GM21528 (cell line): ENCODE measurements at regions not wholly inside any gene's neighbourhood (a gene's known extent, or its start where the extent isn't known, plus 50 kb on each side); places are given as distances from the start of the nearest gene placed in this dataset.

Source experiments
- ATAC-seq: cut with Tn5 transposase; IDR thresholded peaks from one replicate; pipeline ENCODE4 v1.9.1; 2021; ENCODE audit warnings: mild to moderate bottlenecking, moderate library complexity; ENCODE audit not compliant: unreplicated experiment, low FRiP score

DNA sequence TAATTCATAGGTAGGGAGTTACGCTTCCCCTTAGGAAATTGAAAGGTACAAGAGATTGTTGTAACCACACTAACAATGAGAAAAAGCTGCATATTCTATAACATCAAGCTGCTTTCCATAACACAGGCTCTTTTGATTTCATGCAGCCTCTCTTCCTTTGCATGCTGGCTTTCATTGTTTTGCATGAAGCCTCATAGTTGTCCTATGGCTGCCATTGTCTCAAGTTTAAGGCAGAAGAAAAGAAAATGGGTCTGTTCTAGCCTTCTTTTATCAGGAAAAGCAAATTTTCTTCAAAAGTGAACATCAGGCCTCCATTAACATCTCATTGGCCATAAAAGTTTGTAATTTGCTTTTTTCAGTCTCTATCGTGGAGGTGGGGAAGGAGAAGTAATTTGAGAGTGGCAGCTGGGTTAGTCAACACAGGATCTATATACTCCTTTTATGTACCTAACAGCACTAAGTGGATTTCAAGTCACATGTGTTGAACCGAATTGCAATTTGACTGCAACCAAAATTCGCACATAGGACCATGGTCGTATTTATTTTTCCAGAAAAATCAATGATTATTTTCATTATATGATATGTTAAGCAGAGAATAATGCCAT, 248.5 kb upstream of the RND3 start:
- no peak for ATAC-seq

GRCh38 chr2:150733051-150733618, 245.7 kb upstream of the RND3 start:
- ATAC-seq, result no peak

- no peak for ATAC-seq
These were observed 245.0 kb upstream of the RND3 start for GRCh38 chr2:150732491-150732890.

DNA sequence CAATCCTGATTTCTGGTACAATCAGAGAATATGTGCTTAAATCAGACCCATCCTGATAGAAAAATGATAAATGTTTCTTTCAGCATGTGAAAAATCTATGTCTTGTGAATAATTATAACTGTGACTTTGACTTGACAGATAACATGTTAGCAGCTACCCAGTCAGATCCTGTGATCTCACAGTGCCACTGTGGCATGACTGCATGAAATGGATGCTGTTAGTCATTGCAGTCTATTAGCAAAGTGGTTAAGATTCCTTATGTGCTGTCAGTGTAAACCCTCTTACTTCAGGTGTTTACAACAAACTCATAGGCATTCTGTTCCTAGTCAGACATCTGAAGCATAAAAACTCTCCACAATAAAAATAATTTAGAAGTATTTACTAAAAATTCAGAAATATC, 244.6 kb upstream of the RND3 start:
- no peak for ATAC-seq

- peak; percentile 58 for ATAC-seq
These were observed 242.1 kb upstream of the RND3 start for GRCh38 chr2:150729495-150729955.

DNA sequence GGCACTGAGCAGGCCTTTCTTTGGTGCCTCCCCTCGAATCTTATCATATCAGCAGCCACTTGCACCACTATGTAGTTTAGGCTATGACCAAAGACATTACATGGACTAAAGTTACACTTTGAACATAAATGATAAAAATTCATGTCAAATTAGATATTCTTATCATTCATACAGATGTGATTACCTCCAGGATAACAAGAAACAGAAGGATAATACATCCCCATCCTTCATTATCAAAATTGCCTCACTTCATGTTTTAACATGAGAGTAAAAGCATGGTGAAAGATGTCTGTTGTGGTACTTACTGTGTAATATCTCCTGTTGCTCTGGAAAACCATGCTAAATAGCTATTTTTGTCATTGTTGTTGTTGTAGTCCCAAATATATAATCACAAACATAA, 230.8 kb upstream of the RND3 start:
- no peak for ATAC-seq

- ATAC-seq, result no peak
These were observed 228.7 kb upstream of the RND3 start for GRCh38 chr2:150716186-150716585.

DNA sequence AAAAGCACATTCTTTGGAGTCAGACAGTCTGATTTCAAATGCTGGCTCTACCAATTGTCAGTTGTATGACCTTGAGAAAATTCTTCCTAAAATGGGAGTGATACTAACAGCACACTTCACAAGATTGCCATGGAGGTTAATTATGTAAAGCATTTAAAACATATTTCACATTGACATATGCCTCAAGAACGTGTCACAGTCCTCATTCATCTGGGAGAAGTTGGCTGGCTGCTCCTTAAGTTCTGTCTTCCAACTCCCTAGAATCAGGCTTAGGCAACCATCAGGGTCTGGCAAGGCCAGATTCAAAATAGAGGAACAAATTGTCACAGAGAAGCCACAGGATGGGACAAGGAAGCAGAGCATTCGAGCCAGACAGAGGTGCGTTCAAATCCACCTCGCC, 228.0 kb upstream of the RND3 start:
- no peak for ATAC-seq

DNA sequence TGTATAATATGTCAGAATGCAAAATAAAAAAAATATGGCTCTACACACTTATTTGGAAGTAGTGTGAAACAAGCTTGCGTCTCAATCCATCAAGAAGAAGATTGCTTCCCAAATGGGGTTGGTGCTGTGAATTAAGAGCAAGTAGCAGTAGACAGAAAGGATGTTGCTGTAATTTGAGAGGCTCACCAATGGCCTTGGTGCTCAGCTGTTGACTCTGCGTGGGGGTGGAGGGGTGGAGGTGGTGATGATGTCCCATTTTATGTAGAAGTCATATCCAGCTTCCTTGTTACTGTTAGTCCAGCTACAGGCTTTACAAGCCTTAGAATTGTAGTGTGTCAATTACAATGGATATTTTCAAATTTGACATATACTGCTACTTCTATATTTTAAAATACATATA, 223.4 kb upstream of the RND3 start:
- no peak for ATAC-seq

GRCh38 chr2:150710041-150710440, 222.6 kb upstream of the RND3 start:
- ATAC-seq, result no peak

GRCh38 chr2:150706561-150706960, 219.1 kb upstream of the RND3 start:
- no peak for ATAC-seq

- ATAC-seq, result no peak
These were observed 218.3 kb upstream of the RND3 start for GRCh38 chr2:150705767-150706166.

- no peak for ATAC-seq
These were observed 217.9 kb upstream of the RND3 start for GRCh38 chr2:150705357-150705756.

DNA sequence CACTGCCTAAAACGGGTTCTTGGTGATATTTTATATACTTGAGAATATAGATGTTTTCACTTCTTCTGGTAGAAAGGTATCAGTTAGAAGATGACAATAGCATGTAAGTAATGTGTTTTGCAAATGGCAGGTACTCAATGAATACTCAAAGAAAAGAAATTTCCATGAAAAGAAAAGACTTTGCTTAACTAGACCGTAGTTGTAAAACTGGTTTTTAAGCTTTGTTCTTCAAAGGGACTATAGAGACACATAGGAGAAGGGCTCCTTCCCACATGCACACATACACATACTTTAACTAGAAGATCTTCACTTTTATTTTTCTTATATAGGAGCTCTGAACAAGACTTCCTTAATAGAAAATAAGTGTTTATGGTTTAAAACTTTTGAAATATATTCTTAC, 215.3 kb upstream of the RND3 start:
- ATAC-seq, result no peak

DNA sequence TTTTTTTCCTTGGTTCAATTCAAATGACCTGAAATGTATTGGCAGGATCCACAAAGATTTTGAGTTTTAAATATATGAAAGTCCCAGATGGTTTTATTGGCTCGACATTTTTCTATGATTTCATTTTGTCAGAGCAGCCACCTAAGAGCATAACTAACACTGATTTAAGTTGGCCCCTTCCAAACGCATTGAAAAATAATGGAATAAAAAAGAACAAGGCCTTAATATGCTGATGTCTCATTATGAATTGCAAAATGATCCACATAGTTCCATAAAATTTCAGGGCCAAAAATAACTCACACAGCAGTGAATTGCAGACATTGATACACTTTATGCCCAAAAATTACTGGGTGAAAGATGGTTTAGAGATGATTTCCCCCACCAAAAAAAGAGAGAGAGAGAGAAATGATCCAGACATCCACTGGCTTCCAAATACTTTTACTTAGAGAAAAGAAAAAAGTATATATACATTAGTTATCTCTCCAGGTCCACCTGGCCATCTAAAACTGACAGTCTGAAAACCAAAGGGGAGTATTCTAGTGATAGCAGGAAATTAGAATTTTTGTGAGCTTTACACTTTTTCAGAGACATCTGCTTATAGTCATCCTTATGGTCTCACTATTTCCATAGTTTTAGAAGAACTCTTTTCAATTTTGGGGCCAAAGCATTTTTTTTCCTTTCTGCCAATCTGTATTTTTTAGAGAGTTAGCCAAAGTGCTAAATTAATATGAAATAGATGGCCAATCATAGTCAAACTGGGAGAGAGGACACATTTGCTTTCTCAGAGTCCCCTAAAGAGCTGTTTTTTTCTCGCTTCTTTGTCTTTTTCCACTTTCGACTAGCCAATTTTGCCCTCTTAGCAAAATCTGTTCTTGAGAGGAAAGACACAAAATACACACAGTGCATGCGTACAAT, 213.5 kb upstream of the RND3 start:
- no peak for ATAC-seq

GRCh38 chr2:150699218-150699617, 211.8 kb upstream of the RND3 start:
- ATAC-seq, result no peak

DNA sequence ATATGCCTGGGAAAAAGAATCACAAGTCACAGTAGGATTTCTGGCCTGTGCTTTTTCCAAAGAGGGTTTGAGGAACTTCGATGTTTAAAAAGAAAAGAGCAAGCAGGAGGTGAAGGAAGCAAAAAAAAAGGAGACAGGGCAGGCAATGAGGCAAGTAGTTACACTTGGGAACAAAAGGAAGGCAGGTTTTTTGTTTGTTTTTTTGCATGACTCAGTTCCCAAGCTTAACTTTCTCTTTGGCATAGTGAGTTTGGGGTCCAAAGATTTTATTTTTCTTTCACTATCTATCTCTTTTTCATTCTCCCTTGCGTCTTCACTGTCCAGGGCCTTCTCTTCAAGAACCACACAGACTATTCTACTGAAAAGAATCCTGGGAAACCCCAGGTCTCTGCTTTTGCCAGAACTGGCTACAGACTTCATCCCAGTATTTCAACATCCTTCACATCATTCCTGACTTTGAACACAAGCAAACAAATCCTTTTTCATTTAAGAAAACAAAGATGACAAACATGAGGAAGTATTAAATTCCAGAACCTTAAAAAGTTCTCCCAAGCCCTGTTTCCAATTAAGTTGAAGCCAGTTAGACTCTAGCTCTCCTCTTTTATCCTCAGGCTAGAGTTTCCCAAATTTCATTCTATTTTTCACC, 210.7 kb upstream of the RND3 start:
- ATAC-seq, result no peak

- no peak for ATAC-seq
These were observed 210.1 kb upstream of the RND3 start for GRCh38 chr2:150697596-150697995.

DNA sequence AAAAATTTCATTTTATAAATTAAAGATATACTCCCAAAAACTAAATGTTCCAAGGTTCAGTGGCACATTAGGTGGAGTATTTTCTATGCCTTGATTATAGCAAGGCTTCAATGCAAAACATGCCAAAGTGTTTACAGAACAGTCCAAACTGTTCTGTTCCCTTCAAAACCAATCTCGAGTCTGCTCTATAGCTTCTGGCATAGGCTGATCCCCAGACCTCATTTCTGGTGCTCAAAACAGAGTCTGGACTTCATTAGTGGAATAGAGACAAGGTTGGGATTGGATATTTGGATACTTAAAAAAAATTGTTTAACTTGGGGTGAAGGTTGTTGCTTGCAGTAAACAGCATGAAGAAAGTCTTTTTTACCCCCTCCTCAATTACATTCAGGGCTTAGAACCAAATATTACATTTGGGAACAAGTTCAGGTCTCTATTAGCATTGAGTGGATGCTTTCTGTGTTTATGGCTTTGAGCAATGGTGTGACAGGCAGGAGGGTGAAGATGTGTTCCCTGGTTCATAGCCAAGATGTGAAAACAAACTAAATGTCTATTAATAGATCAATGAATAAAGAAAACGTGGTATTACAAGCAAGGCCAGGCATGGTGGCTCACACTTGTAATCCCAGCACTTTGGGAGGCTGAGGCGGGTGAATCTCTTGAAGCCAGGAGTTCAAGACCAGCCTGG, 208.1 kb upstream of the RND3 start:
- no peak for ATAC-seq

DNA sequence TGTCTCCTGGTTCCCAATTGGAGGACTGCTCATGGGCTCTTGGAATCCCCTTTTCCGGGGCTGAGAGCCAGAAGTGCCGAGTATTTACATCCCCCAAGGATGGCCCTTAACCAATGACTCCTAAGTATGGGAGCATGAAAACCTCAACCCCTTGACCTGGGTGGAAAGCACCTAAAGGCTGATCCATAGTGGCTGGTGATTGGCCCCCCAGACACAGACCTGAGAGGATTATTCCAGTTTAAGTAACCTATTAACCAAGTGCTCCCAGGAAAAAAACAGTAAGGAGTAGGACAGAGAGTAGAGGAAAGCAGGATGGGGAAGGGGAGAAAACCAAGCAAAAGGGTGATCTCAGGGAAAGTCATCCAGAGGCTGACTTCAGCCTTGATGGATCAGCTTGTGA, 206.1 kb upstream of the RND3 start:
- no peak for ATAC-seq

DNA sequence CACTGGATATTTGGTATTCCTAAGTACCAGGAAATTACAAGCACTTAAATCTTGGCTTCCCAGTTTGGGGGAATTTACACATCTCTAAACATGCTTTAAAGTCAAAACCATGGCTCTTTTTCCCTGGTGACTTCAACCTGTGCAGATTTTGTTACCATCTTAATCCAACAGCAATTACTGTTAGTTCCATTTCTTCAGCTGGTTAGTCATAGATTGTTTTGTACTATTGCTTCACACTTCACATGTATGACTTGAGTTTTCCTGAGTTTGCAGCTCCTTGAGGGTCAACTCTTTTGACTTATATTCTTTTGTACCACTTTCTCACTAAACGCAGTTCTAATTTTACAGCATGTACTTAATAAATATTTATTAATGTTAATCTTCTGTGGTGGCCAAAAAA, 203.4 kb upstream of the RND3 start:
- no peak for ATAC-seq
